MCF 10A (cell line): ENCODE measurements at regions not wholly inside any gene's neighbourhood (a gene's known extent, or its start where the extent isn't known, plus 50 kb on each side); places are given as distances from the start of the nearest gene placed in this dataset.
"Not testable (repeated sequence)": the region's sequence is repeated elsewhere in the genome, so short reads cannot be mapped to it uniquely, and the experiment has no call there.

Experiments
- BruUV-seq: library from RNA; stranded (reverse); fragments of 400-500 nt; replicated peaks from 2 replicates; lab custom pipeline; 2021; lab: Mats Ljungman, UMichigan
- CTCF ChIA-PET: fragments of 300-600 bp; sonication (Branson Sonifier 250); formaldehyde crosslinking; extraction: SDS; loops from one replicate; lab custom pipeline; 2021; ENCODE audit warnings: antibody characterized with exemption, inconsistent platforms; lab: Yijun Ruan, JAX
- POLR2A ChIA-PET: fragments of 300-600, 350-650 bp; sonication (Branson Sonifier 250); formaldehyde crosslinking; extraction: SDS; loops from one replicate; lab custom pipeline; 2020; ENCODE audit warnings: antibody characterized with exemption, inconsistent platforms; lab: Yijun Ruan, JAX
- DNase-seq: peaks from one replicate; pipeline ENCODE4 v3.0.0-alpha.2; 2018; ENCODE audit not compliant: unreplicated experiment
- H3K27ac Mint-ChIP-seq: one replicate; pipeline ENCODE4 v1.8.0; 2022; ENCODE audit warnings: mild to moderate bottlenecking, low read depth, mixed read lengths; ENCODE audit not compliant: unreplicated experiment
- H3K27me3 Mint-ChIP-seq: one replicate; pipeline ENCODE4 v1.8.0; 2022; ENCODE audit warnings: mixed read lengths; ENCODE audit not compliant: insufficient read depth, unreplicated experiment
- H3K36me3 Mint-ChIP-seq: one replicate; pipeline ENCODE4 v1.8.0; 2022; ENCODE audit warnings: mild to moderate bottlenecking, moderate library complexity, mixed read lengths; ENCODE audit not compliant: insufficient read depth, unreplicated experiment
- H3K4me1 Mint-ChIP-seq: one replicate; pipeline ENCODE4 v1.8.0; 2022; ENCODE audit warnings: mixed read lengths; ENCODE audit not compliant: insufficient read depth, unreplicated experiment
- H3K4me3 Mint-ChIP-seq: one replicate; pipeline ENCODE4 v1.8.0; 2022; ENCODE audit warnings: mild to moderate bottlenecking, moderate library complexity, mixed read lengths; ENCODE audit not compliant: unreplicated experiment
- H3K9me3 Mint-ChIP-seq: one replicate; pipeline ENCODE4 v1.8.0; 2022; ENCODE audit warnings: mixed read lengths; ENCODE audit not compliant: unreplicated experiment
- intact Hi-C: fragments of 100-400 bp; cut with micrococcal nuclease; formaldehyde crosslinking; loops from 2 replicates; pipeline ENCODE4 v1.14.1; 2022
- TF ChIP-seq, protein P1 (sequence below): fragments of 200-600 bp; IDR thresholded peaks from one replicate; pipeline ENCODE4 v1.8.0; 2022; ENCODE audit warnings: antibody characterized with exemption, mild to moderate bottlenecking; ENCODE audit not compliant: unreplicated experiment

GRCh38 chr18:1436199-1436598 is 531.5 kb downstream of the ADCYAP1 start:
- peaks cover 5% of the 10 kb centered on the region for H3K36me3 Mint-ChIP-seq

GRCh38 chr18:1438458-1438910 is 533.8 kb downstream of the ADCYAP1 start:
- no peak overlapping the region for H3K4me3 Mint-ChIP-seq
- ChIA-PET POLR2A (no interaction called here), CTCF (interaction anchor here (0.8 to 1.0 kb wide), 2 partner anchors 13 to 18 kb away, joined by 3 read pairs; no protein-coding TSS in a partner anchor)
- no peak overlapping the region for H3K27ac Mint-ChIP-seq
- BruUV-seq: no TSS peak
- TF ChIP-seq, protein P1, sequence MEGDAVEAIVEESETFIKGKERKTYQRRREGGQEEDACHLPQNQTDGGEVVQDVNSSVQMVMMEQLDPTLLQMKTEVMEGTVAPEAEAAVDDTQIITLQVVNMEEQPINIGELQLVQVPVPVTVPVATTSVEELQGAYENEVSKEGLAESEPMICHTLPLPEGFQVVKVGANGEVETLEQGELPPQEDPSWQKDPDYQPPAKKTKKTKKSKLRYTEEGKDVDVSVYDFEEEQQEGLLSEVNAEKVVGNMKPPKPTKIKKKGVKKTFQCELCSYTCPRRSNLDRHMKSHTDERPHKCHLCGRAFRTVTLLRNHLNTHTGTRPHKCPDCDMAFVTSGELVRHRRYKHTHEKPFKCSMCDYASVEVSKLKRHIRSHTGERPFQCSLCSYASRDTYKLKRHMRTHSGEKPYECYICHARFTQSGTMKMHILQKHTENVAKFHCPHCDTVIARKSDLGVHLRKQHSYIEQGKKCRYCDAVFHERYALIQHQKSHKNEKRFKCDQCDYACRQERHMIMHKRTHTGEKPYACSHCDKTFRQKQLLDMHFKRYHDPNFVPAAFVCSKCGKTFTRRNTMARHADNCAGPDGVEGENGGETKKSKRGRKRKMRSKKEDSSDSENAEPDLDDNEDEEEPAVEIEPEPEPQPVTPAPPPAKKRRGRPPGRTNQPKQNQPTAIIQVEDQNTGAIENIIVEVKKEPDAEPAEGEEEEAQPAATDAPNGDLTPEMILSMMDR: no peak
- no peaks in the 10 kb centered on the region for H3K9me3 Mint-ChIP-seq
- H3K27me3 Mint-ChIP-seq: no peaks in the 10 kb centered on the region
- intact Hi-C loops: no loop called here
- DNase-seq: peak; percentile 6
- peaks cover 5% of the 10 kb centered on the region for H3K36me3 Mint-ChIP-seq
- H3K4me1 Mint-ChIP-seq: no peaks in the 10 kb centered on the region

More at GRCh38 chr18:1436199-1436598, 531.5 kb downstream of the ADCYAP1 start:
- no peak overlapping the region for H3K27ac Mint-ChIP-seq
- ChIA-PET CTCF (no interaction called here), POLR2A (no interaction called here)
- BruUV-seq: no TSS peak
- intact Hi-C loops: no loop called here
- no peaks in the 10 kb centered on the region for H3K9me3 Mint-ChIP-seq
- no peaks in the 10 kb centered on the region for H3K27me3 Mint-ChIP-seq
- TF ChIP-seq, protein P1: no peak
- H3K4me3 Mint-ChIP-seq: no peak overlapping the region
- no peaks in the 10 kb centered on the region for H3K4me1 Mint-ChIP-seq
- no peak for DNase-seq

- no peaks in the 10 kb centered on the region for H3K27me3 Mint-ChIP-seq
- TF ChIP-seq, protein P1: no peak
- BruUV-seq: no TSS peak
Measured at GRCh38 chr18:1438967-1439366, 534.3 kb downstream of the ADCYAP1 start.

DNA sequence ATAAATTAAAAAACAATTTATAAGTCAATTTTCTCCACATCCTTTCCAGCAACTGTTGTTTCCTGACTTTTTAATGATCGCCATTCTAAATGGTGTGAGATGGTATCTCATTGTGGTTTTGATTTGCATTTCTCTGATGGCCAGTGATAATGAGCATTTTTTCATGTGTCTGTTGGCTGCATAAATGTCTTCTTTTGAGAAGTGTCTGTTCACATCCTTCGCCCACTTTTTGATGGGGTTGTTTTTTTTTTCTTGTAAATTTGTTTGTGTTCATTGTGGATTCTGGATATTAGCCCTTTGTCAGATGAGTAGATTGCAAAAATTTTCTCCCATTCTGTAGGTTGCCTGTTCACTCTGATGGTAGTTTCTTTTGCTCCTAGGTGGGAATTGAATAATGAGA is 539.4 kb downstream of the ADCYAP1 start:
- DNase-seq, H3K36me3 Mint-ChIP-seq, H3K9me3 Mint-ChIP-seq, BruUV-seq, H3K4me1 Mint-ChIP-seq, intact Hi-C loops, POLR2A ChIA-PET, H3K27me3 Mint-ChIP-seq, H3K4me3 Mint-ChIP-seq, CTCF ChIA-PET, H3K27ac Mint-ChIP-seq: not testable (repeated sequence)

More at GRCh38 chr18:1438967-1439366, 534.3 kb downstream of the ADCYAP1 start:
- POLR2A ChIA-PET: no interaction called here
- CTCF ChIA-PET: interaction anchor here (0.8 to 1.0 kb wide), 2 partner anchors 13 to 19 kb away, joined by 3 read pairs; no protein-coding TSS in a partner anchor
- intact Hi-C loops: no loop called here
- no peak for DNase-seq
- Mint-ChIP-seq H3K4me3 (no peak overlapping the region), H3K4me1 (no peaks in the 10 kb centered on the region), H3K27ac (no peak overlapping the region), H3K9me3 (no peaks in the 10 kb centered on the region), H3K36me3 (peaks cover 5% of the 10 kb centered on the region)
